ENCODE measurements at regions not wholly inside any gene's neighbourhood (a gene's known extent, or its start where the extent isn't known, plus 50 kb on each side); places are given as distances from the start of the nearest gene placed in this dataset.
"Not testable (repeated sequence)": the region's sequence is repeated elsewhere in the genome, so short reads cannot be mapped to it uniquely, and the experiment has no call there.

GRCh38 chr9:27828908-27829307, 255.6 kb upstream of the C9orf72 start:
- no peak for DNase-seq

- DNase-seq, result no peak
These were observed 256.3 kb upstream of the C9orf72 start for GRCh38 chr9:27829621-27830020.

GRCh38 chr9:27832108-27832507, 258.8 kb upstream of the C9orf72 start:
- DNase-seq, result not testable (repeated sequence)

GRCh38 chr9:27835286-27835685, 262.0 kb upstream of the C9orf72 start:
- no peak for DNase-seq

GRCh38 chr9:27835746-27836145, 262.5 kb upstream of the C9orf72 start:
- no peak for DNase-seq

- DNase-seq, result no peak
These were observed 263.6 kb upstream of the C9orf72 start for GRCh38 chr9:27836661-27837401.

GRCh38 chr9:27838876-27839275, 265.6 kb upstream of the C9orf72 start:
- no peak for DNase-seq

- not testable (repeated sequence) for DNase-seq
These were observed 266.5 kb upstream of the C9orf72 start for GRCh38 chr9:27839767-27840166.

- no peak for DNase-seq
These were observed 271.5 kb upstream of the C9orf72 start for GRCh38 chr9:27844797-27845196.

GRCh38 chr9:27847380-27847779, 274.1 kb upstream of the C9orf72 start:
- DNase-seq, result no peak

- no peak for DNase-seq
These were observed 274.5 kb upstream of the C9orf72 start for GRCh38 chr9:27847818-27848217.

- DNase-seq, result no peak
These were observed 275.0 kb upstream of the C9orf72 start for GRCh38 chr9:27848315-27848714.

GRCh38 chr9:27851858-27852257, 278.6 kb upstream of the C9orf72 start:
- DNase-seq, result no peak

GRCh38 chr9:27853529-27853928, 280.2 kb upstream of the C9orf72 start:
- no peak for DNase-seq

- DNase-seq, result no peak
These were observed 282.8 kb upstream of the C9orf72 start for GRCh38 chr9:27856054-27856453.

GRCh38 chr9:27856748-27857147, 283.5 kb upstream of the C9orf72 start:
- no peak for DNase-seq

GRCh38 chr9:27861887-27862286, 288.6 kb upstream of the C9orf72 start:
- DNase-seq, result no peak

- DNase-seq, result peak; percentile 53
These were observed 291.6 kb upstream of the C9orf72 start for GRCh38 chr9:27864644-27865438.

- DNase-seq, result no peak
These were observed 293.5 kb upstream of the C9orf72 start for GRCh38 chr9:27866741-27867140.

- no peak for DNase-seq
These were observed 297.1 kb upstream of the C9orf72 start for GRCh38 chr9:27870404-27870803.

- no peak for DNase-seq
These were observed 306.9 kb upstream of the C9orf72 start for GRCh38 chr9:27880156-27880555.

- no peak for DNase-seq
These were observed 307.4 kb upstream of the C9orf72 start for GRCh38 chr9:27880635-27881034.

- DNase-seq, result no peak
These were observed 315.5 kb upstream of the C9orf72 start for GRCh38 chr9:27888661-27889295.

- DNase-seq, result no peak
These were observed 351.2 kb upstream of the C9orf72 start for GRCh38 chr9:27924502-27924901.

Data from retina (tissue), 1 donor.